SU-DHL-6 (cell line): ENCODE measurements at regions not wholly inside any gene's neighbourhood (a gene's known extent, or its start where the extent isn't known, plus 50 kb on each side); places are given as distances from the start of the nearest gene placed in this dataset.

Experiments
- EZH2phosphoT487 ChIP-seq: fragments of 200-600 bp; sonication (generic), shearing (Covaris generic); conservative IDR thresholded peaks from 2 replicates; pipeline ENCODE4 v1.6.1; 2018; ENCODE audit warnings: mild to moderate bottlenecking, antibody characterized with exemption, low read length, moderate library complexity, mixed read lengths
- TF ChIP-seq, protein P1 (sequence below): fragments of 200-600 bp; sonication (generic); IDR thresholded peaks from one replicate; pipeline ENCODE4 v1.5.1; 2017; ENCODE audit warnings: antibody characterized with exemption, mild to moderate bottlenecking, low read length, moderate library complexity; ENCODE audit not compliant: insufficient read depth, poor library complexity, severe bottlenecking

- TF ChIP-seq, protein P1, sequence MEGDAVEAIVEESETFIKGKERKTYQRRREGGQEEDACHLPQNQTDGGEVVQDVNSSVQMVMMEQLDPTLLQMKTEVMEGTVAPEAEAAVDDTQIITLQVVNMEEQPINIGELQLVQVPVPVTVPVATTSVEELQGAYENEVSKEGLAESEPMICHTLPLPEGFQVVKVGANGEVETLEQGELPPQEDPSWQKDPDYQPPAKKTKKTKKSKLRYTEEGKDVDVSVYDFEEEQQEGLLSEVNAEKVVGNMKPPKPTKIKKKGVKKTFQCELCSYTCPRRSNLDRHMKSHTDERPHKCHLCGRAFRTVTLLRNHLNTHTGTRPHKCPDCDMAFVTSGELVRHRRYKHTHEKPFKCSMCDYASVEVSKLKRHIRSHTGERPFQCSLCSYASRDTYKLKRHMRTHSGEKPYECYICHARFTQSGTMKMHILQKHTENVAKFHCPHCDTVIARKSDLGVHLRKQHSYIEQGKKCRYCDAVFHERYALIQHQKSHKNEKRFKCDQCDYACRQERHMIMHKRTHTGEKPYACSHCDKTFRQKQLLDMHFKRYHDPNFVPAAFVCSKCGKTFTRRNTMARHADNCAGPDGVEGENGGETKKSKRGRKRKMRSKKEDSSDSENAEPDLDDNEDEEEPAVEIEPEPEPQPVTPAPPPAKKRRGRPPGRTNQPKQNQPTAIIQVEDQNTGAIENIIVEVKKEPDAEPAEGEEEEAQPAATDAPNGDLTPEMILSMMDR, result no peak
- no peak for TF ChIP-seq EZH2phosphoT487
Measured at GRCh38 chr11:79973721-79974617, 533.1 kb upstream of the TENM4 start.
